HL-60 (cell line): ENCODE measurements at regions not wholly inside any gene's neighbourhood (a gene's known extent, or its start where the extent isn't known, plus 50 kb on each side); places are given as distances from the start of the nearest gene placed in this dataset.

Experiments used
- DNase-seq, 2 experiments: peaks; one replicate each; pipeline ENCODE4 v3.0.0-alpha.2; 2010 to 2020; ENCODE audit warnings: low read depth in 1 of 2, low spot score in 1 of 2
- H3K27ac ChIP-seq: fragments of 250-450 bp; sonication (Bioruptor Pico); replicated peaks from 2 replicates; pipeline ENCODE4 v1.5.1; 2020; ENCODE audit warnings: mild to moderate bottlenecking, moderate library complexity
- H3K27me3 ChIP-seq: fragments of 250-450 bp; sonication (Bioruptor Pico); 2 replicates; pipeline ENCODE4 v1.5.1; 2021; ENCODE audit warnings: mild to moderate bottlenecking, moderate library complexity; ENCODE audit not compliant: insufficient read depth, poor library complexity, severe bottlenecking
- H3K4me3 ChIP-seq: replicated peaks from 2 replicates; pipeline ENCODE4 v1.5.1; 2011; ENCODE audit warnings: mild to moderate bottlenecking, control low read depth, low read length; ENCODE audit not compliant: insufficient read depth
- CTCF ChIP-seq: IDR thresholded peaks from one replicate; pipeline ENCODE4 v1.5.1; 2011; ENCODE audit warnings: low read length, control low read depth, inconsistent platforms; ENCODE audit not compliant: insufficient read depth
- GABPA ChIP-seq: IDR thresholded peaks from 2 replicates; pipeline ENCODE4 v1.6.1; 2012; ENCODE audit warnings: low read depth
- POLR2AphosphoS5 ChIP-seq: IDR thresholded peaks from 2 replicates; pipeline ENCODE4 v1.6.1; 2012; ENCODE audit warnings: low read depth
- REST ChIP-seq: IDR thresholded peaks from 2 replicates; pipeline ENCODE4 v1.6.1; 2012; ENCODE audit warnings: low read depth; ENCODE audit not compliant: insufficient replicate concordance
- SPI1 ChIP-seq: IDR thresholded peaks from 2 replicates; pipeline ENCODE4 v1.6.1; 2012; ENCODE audit warnings: low read depth, mild to moderate bottlenecking, borderline replicate concordance

- no peak overlapping the region for H3K27ac ChIP-seq
- TF ChIP-seq SPI1 = peak; percentile 75; the same call in 1 of the 2 replicates
- no peak for TF ChIP-seq CTCF
- no peak overlapping the region for H3K4me3 ChIP-seq
Measured at GRCh38 chr1:82598812-82599211, 798.1 kb downstream of the ADGRL2 start.

GRCh38 chr1:82598337-82598736, 797.6 kb downstream of the ADGRL2 start:
- H3K27ac ChIP-seq = no peak overlapping the region
- no peak for DNase-seq
- no peak overlapping the region for H3K4me3 ChIP-seq
- TF ChIP-seq CTCF = no peak
- no peak for TF ChIP-seq POLR2AphosphoS5
- no peak for TF ChIP-seq GABPA
- no peak for TF ChIP-seq SPI1
- TF ChIP-seq REST = no peak
- H3K27me3 ChIP-seq = no peaks in the 10 kb centered on the region

More at GRCh38 chr1:82598812-82599211, 798.1 kb downstream of the ADGRL2 start:
- no peak for DNase-seq
- no peaks in the 10 kb centered on the region for H3K27me3 ChIP-seq

- TF ChIP-seq GABPA (no peak), CTCF (no peak), SPI1 (no peak), POLR2AphosphoS5 (no peak), REST (no peak)
- H3K27me3 ChIP-seq = no peaks in the 10 kb centered on the region
- no peak overlapping the region for H3K27ac ChIP-seq
- H3K4me3 ChIP-seq = no peak overlapping the region
- DNase-seq = no peak
Measured at GRCh38 chr1:82597649-82598048, 796.9 kb downstream of the ADGRL2 start.

- Histone ChIP-seq H3K27ac (no peak overlapping the region), H3K4me3 (no peak overlapping the region), H3K27me3 (no peaks in the 10 kb centered on the region)
- TF ChIP-seq CTCF (no peak), SPI1 (no peak), GABPA (no peak), POLR2AphosphoS5 (no peak)
- no peak for DNase-seq
Measured at GRCh38 chr1:82597141-82597540, 796.4 kb downstream of the ADGRL2 start.
